PFSK-1 (cell line): ENCODE measurements at regions not wholly inside any gene's neighbourhood (a gene's known extent, or its start where the extent isn't known, plus 50 kb on each side); places are given as distances from the start of the nearest gene placed in this dataset.

ENCODE experiments used
- FOXP2 ChIP-seq: optimal IDR thresholded peaks from 2 replicates; pipeline ENCODE3; 2011; ENCODE audit warnings: borderline replicate concordance, control low read depth, inconsistent platforms; ENCODE audit not compliant: insufficient read depth; ENCODE audit errors: extremely low read length, extremely low read depth
- POLR2AphosphoS5 ChIP-seq: IDR thresholded peaks from 2 replicates; pipeline ENCODE4 v1.6.1; 2012; ENCODE audit warnings: low read depth, mild to moderate bottlenecking, control low read depth, low read length, moderate library complexity
- REST ChIP-seq, 2 experiments: IDR thresholded peaks; 2 replicates each; pipeline versions ENCODE4 v1.6.1 to v1.8.0; 2011 to 2012; ENCODE audit warnings: low read depth in 2 of 2, low read length in 2 of 2, control low read depth in 1 of 2, inconsistent platforms in 1 of 2, mild to moderate bottlenecking in 1 of 2, moderate library complexity in 1 of 2; ENCODE audit not compliant: insufficient read depth in 1 of 2
- SIN3A ChIP-seq: IDR thresholded peaks from 2 replicates; pipeline ENCODE4 v1.6.1; 2012; ENCODE audit warnings: mild to moderate bottlenecking, low read length, moderate library complexity, borderline replicate concordance; ENCODE audit not compliant: insufficient read depth
- TAF1 ChIP-seq: IDR thresholded peaks from 2 replicates; pipeline ENCODE4 v1.6.1; 2012; ENCODE audit warnings: low read length, control low read depth, borderline replicate concordance; ENCODE audit not compliant: insufficient read depth

GRCh38 chr5:29462241-29462640 is 1731.2 kb upstream of the CDH6 start:
- TF ChIP-seq FOXP2 (no peak), SIN3A (no peak), REST (IDR thresholded peaks at IDR 0.05; ENCODE audit: insufficient read depth in 1 of 2, low read depth in 2 of 2, low read length in 2 of 2) (no peak), POLR2AphosphoS5 (no peak), TAF1 (no peak)

DNA sequence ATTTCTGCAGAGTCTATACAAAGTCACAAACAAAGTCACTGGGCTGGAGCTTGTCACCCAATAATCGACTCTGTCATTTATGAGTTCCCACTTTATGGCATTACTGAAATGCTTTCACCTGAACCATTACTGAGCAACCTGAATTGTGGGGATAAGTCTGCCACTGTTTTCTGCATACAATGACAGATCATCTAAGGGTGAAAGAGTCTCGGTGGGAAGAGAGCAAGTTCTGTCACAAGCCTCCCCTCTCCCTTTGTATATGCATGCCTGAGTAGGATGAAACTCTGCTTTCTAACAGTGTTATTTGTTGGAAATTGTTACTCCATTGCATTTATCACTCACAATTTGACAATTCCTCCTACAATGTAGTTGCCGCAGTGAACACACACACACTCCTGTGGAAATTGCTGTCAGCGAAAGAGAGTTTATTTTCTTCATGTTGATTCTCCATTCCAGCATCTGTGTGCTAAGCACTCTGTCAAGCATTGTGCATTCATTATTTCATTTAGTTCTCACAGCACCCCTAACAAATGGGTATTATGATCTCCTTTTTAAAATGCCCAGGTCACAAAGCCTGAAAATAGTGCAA is 1732.4 kb upstream of the CDH6 start:
- TF ChIP-seq REST (IDR thresholded peaks at IDR 0.05; ENCODE audit: insufficient read depth in 1 of 2, low read depth in 2 of 2, low read length in 2 of 2), result no peak
- TF ChIP-seq TAF1, result no peak
- no peak for TF ChIP-seq POLR2AphosphoS5
- no peak for TF ChIP-seq FOXP2
- TF ChIP-seq SIN3A, result no peak

- no peak for TF ChIP-seq POLR2AphosphoS5
- no peak for TF ChIP-seq FOXP2
- no peak for TF ChIP-seq REST (IDR thresholded peaks at IDR 0.05; ENCODE audit: insufficient read depth in 1 of 2, low read depth in 2 of 2, low read length in 2 of 2)
- TF ChIP-seq TAF1, result no peak
- no peak for TF ChIP-seq SIN3A
These were observed 1778.8 kb upstream of the CDH6 start for GRCh38 chr5:29414681-29415080.

DNA sequence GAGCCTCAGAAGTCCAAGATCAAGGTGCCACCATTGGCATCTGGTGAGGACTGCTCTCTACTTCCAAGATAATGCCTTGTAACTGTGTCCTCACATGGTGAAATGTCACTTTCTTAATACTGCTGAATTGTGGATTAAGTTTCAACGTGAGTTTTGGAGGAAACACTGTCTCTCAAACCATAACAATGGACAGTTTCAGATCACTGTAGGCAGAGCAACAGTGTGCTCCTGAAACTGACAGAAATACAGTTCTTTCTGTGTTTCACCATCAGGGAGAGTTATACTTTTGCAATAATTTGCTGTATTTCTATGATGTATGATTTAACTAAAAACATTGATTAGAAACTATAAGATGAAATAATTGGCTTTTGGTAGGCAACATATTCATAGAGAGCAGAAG is 1780.5 kb upstream of the CDH6 start:
- TF ChIP-seq POLR2AphosphoS5, result no peak
- no peak for TF ChIP-seq SIN3A
- no peak for TF ChIP-seq TAF1
- TF ChIP-seq REST (IDR thresholded peaks at IDR 0.05; ENCODE audit: insufficient read depth in 1 of 2, low read depth in 2 of 2, low read length in 2 of 2), result no peak
- no peak for TF ChIP-seq FOXP2

- TF ChIP-seq FOXP2 (no peak), POLR2AphosphoS5 (no peak), TAF1 (no peak), SIN3A (no peak), REST (IDR thresholded peaks at IDR 0.05; ENCODE audit: insufficient read depth in 1 of 2, low read depth in 2 of 2, low read length in 2 of 2) (no peak)
These were observed 1791.2 kb upstream of the CDH6 start for GRCh38 chr5:29402270-29402669.
